HepG2 (cell line): ENCODE measurements at regions not wholly inside any gene's neighbourhood (a gene's known extent, or its start where the extent isn't known, plus 50 kb on each side); places are given as distances from the start of the nearest gene placed in this dataset.

Experiments
- EZH2 ChIP-seq: conservative IDR thresholded peaks from 2 replicates; pipeline ENCODE4 v1.6.1; 2012; ENCODE audit warnings: mild to moderate bottlenecking, low read depth, low read length, moderate library complexity
- HDAC2 ChIP-seq: sonication (generic); formaldehyde crosslinking; IDR thresholded peaks from 2 replicates; pipeline ENCODE4 v1.4.0; 2020; ENCODE audit warnings: missing genetic modification reagents
- TF ChIP-seq, protein P1 (sequence below): sonication (generic); formaldehyde crosslinking; IDR thresholded peaks from 2 replicates; pipeline ENCODE4 v1.5.0; 2020; ENCODE audit warnings: mild to moderate bottlenecking, missing genetic modification reagents

DNA sequence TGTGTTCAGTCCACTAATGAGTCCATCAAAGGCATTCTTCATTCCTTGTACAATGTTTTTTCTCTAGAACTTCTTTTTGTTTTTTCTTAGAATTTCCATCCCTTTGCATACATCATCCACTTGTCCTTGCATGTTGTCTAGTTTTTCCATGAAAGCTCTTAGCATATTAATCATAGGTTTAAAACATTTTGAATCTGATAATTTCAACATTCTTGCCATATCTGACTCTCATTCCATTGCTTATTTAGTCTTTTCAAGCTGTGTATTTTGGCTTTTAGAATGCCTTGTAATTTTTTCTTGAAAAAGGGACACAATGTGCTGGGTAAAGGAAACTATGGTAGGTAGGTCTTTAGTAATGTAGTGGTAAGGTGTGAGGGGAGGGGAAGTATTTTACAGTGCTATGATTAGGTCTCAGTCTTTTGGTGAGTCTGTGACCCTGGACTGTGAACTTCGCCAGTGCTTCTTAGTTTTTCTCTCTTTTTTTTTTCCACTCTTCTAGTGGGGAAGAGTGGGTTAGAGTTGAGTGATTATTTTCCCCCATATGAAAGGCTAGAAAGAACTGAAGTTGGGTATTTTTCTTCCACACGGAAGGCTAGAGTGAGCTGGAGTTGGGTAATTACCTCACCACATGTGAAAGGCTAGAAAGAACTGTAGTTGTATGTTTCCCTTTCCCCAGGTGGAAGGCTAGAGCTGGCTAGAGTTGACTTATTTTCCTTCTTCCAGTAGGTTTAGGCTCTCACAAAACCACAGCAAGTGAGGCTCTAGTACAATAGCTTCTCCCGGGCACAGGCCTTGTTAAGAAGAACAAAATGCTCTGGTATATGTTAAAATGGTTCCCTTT, 172.1 kb downstream of the SNX18 start:
- TF ChIP-seq HDAC2 (CRISPR knock-in tag) (no peak), EZH2 (no peak)
- TF ChIP-seq, protein P1, sequence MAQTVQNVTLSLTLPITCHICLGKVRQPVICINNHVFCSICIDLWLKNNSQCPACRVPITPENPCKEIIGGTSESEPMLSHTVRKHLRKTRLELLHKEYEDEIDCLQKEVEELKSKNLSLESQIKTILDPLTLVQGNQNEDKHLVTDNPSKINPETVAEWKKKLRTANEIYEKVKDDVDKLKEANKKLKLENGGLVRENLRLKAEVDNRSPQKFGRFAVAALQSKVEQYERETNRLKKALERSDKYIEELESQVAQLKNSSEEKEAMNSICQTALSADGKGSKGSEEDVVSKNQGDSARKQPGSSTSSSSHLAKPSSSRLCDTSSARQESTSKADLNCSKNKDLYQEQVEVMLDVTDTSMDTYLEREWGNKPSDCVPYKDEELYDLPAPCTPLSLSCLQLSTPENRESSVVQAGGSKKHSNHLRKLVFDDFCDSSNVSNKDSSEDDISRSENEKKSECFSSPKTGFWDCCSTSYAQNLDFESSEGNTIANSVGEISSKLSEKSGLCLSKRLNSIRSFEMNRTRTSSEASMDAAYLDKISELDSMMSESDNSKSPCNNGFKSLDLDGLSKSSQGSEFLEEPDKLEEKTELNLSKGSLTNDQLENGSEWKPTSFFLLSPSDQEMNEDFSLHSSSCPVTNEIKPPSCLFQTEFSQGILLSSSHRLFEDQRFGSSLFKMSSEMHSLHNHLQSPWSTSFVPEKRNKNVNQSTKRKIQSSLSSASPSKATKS, result no peak
